Lower lobe of right lung (tissue), 2 donors: ENCODE measurements at regions not wholly inside any gene's neighbourhood (a gene's known extent, or its start where the extent isn't known, plus 50 kb on each side); places are given as distances from the start of the nearest gene placed in this dataset.
"Not testable (repeated sequence)": the region's sequence is repeated elsewhere in the genome, so short reads cannot be mapped to it uniquely, and the experiment has no call there.

Source experiments
- ATAC-seq, 2 donors: fragments of 200-7000 bp; cut with Tn5 transposase; one replicate each; pipeline ENCODE4 v1.9.1; 2020 to 2022; ENCODE audit warnings: mild to moderate bottlenecking in 2 of 2, moderate library complexity in 2 of 2
- DNase-seq: peaks from one replicate; pipeline ENCODE4 v3.0.0-alpha.2; 2020
- H3K27ac ChIP-seq: fragments of 200-600 bp; one replicate; pipeline ENCODE4 v1.8.0; 2022
- H3K27me3 ChIP-seq: fragments of 200-600 bp; one replicate; pipeline ENCODE4 v1.8.0; 2022; ENCODE audit warnings: low read depth
- H3K36me3 ChIP-seq: fragments of 200-600 bp; one replicate; pipeline ENCODE4 v1.8.0; 2022; ENCODE audit warnings: mild to moderate bottlenecking
- H3K4me1 ChIP-seq: fragments of 200-600 bp; one replicate; pipeline ENCODE4 v1.8.0; 2022
- H3K4me3 ChIP-seq: fragments of 200-600 bp; one replicate; pipeline ENCODE4 v1.8.0; 2022; ENCODE audit warnings: mild to moderate bottlenecking
- H3K9me3 ChIP-seq: fragments of 200-600 bp; one replicate; pipeline ENCODE4 v1.8.0; 2022
- intact Hi-C: fragments of 100-400 bp; cut with DNase I; formaldehyde crosslinking; loops from one replicate; pipeline ENCODE4 v1.11.0; 2022
- TF ChIP-seq, protein P1 (sequence below): fragments of 200-600 bp; IDR thresholded peaks from one replicate; pipeline ENCODE4 v1.8.0; 2022; ENCODE audit warnings: antibody characterized with exemption, mild to moderate bottlenecking
- donor health status: DM: no; HTN: yes; CAD: no; lungs with severe emphysema.

DNA sequence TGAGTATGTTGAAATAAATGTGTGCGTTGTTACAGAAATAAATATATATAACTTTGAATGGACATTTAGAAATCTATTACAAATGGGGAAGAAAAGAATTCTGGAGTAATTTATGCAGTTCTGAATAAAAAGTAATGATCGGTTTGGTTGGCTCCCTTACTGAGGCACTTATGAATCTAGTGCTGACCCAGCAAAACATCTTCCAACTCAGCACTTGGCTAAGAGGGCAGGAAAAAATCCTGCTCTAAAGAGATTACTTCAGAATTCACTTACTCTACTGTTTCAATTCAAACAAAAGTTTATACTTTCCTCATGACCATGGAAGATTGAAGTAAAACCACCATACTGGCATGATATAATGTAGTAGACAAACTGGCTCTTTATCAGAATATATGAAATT lies 123.9 kb upstream of the RXFP1 start:
- no peak for ATAC-seq
- intact Hi-C loops, result no loop called here
- Histone ChIP-seq H3K9me3 (no peaks in the 10 kb centered on the region), H3K27me3 (no peaks in the 10 kb centered on the region), H3K4me1 (no peaks in the 10 kb centered on the region), H3K27ac (no peak overlapping the region), H3K36me3 (no peaks in the 10 kb centered on the region), H3K4me3 (no peak overlapping the region)
- DNase-seq, result no peak
- TF ChIP-seq, protein P1, sequence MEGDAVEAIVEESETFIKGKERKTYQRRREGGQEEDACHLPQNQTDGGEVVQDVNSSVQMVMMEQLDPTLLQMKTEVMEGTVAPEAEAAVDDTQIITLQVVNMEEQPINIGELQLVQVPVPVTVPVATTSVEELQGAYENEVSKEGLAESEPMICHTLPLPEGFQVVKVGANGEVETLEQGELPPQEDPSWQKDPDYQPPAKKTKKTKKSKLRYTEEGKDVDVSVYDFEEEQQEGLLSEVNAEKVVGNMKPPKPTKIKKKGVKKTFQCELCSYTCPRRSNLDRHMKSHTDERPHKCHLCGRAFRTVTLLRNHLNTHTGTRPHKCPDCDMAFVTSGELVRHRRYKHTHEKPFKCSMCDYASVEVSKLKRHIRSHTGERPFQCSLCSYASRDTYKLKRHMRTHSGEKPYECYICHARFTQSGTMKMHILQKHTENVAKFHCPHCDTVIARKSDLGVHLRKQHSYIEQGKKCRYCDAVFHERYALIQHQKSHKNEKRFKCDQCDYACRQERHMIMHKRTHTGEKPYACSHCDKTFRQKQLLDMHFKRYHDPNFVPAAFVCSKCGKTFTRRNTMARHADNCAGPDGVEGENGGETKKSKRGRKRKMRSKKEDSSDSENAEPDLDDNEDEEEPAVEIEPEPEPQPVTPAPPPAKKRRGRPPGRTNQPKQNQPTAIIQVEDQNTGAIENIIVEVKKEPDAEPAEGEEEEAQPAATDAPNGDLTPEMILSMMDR, result no peak

DNA sequence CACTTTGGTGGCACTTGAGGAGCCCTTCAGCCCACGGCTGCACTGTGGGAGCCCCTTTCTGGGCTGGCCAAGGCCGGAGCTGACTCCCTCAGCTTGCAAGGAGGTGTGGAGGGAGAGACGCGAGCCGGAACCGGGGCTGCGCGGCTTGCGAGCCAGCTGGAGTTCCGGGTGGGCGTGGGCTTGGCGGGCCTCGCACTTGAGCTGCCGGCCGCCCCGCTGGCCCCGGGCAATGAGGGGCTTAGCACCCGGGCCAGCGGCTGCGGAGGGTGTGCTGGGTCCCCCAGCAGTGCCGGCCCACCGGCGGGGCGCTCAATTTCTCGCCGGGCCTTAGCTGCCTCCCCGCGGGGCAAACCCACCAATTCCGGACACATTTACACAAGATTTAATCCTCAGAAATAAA lies 113.7 kb upstream of the RXFP1 start:
- H3K27me3 ChIP-seq, H3K4me1 ChIP-seq, intact Hi-C loops, H3K36me3 ChIP-seq, H3K4me3 ChIP-seq, DNase-seq, H3K9me3 ChIP-seq, H3K27ac ChIP-seq, ATAC-seq: not testable (repeated sequence)

DNA sequence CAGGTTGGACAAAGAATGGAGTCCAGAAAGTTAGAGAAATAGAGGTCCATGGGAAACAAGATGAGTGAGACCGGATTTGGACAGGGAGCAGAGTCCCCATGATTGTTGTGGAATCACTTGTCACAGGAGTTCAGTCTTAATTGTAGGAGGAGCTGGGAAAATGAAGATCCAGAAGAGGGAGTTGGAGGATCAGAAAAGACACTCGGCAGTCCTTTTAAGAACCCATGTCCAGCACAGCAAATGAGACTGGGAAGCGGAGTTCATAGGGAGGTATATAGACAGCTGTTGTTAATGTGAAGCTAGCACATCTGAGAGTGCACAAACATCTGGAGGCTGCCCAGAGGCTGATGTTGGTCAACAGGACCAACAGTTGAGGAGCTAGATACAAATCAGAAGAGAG lies 111.4 kb upstream of the RXFP1 start:
- Histone ChIP-seq H3K9me3 (no peaks in the 10 kb centered on the region), H3K27me3 (no peaks in the 10 kb centered on the region), H3K36me3 (no peaks in the 10 kb centered on the region), H3K4me3 (no peak overlapping the region), H3K27ac (no peak overlapping the region), H3K4me1 (no peaks in the 10 kb centered on the region)
- TF ChIP-seq, protein P1, result no peak
- ATAC-seq (no peak), DNase-seq (no peak)
- intact Hi-C loops, result no loop called here

DNA sequence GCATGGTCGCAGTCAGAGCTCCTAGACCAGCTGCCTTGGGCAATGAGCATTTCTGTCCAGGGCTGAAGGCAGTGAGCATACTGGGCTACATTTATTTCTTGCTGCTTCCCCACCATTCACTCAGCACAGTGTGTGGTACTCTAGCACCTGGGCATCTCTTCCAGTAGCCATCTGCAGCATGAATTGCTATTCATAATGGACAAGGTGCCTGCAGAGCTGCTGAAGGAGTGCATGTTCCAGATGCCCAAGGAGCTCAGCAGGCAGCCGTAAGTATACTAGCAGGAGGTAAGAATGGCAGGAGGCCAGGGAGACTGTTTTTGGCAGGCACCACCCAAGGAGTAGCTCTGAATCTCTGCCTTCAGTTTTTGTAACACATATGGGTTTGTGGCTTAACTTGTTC lies 110.4 kb upstream of the RXFP1 start:
- Histone ChIP-seq H3K27me3 (no peaks in the 10 kb centered on the region), H3K4me3 (no peak overlapping the region), H3K4me1 (no peaks in the 10 kb centered on the region), H3K9me3 (no peaks in the 10 kb centered on the region), H3K36me3 (no peaks in the 10 kb centered on the region), H3K27ac (no peak overlapping the region)
- intact Hi-C loops, result no loop called here
- no peak for ATAC-seq
- TF ChIP-seq, protein P1, result no peak
- no peak for DNase-seq

DNA sequence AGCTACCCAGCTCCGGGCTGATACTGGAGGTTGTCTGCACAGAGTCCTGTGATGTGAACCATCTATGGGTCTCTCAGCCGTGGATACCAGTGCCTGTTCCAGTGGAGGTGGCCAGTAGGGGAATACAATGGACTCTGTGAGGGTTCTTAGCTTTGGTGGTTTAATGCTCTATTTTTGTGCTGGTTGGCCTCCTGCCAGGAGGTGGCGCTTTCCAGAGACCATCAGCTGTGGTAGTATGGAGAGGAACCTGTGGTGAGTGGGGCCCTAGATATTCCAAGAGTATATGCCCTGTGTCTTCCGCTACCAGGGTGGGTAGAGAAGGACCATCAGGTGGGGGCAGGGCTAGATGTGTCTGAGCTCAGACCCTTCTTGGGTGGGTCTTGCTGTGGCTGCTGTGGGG lies 103.0 kb upstream of the RXFP1 start:
- intact Hi-C loops, DNase-seq, ATAC-seq, H3K27ac ChIP-seq, H3K36me3 ChIP-seq, H3K4me1 ChIP-seq, H3K27me3 ChIP-seq, H3K4me3 ChIP-seq, H3K9me3 ChIP-seq: not testable (repeated sequence)

DNA sequence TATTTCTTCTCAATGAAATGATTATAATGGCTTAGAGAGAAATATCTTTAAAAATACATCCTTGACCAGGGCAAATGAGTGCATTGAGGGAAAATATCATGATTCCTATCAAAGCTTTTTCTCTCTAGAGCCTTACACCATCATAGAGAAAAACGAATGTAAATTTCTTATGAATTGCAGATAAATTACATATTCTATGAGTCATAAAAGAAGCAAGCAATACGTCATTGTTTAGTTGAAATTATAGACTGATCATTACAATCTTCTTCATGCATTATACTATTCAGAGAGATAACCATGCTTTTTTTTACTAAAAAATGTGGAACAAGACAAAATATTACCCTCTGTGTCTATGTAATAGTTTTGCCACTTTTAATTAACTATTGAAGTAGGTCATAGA lies 100.9 kb upstream of the RXFP1 start:
- H3K36me3 ChIP-seq, result no peaks in the 10 kb centered on the region
- TF ChIP-seq, protein P1, result no peak
- H3K27ac ChIP-seq, result no peak overlapping the region
- H3K4me1 ChIP-seq, result no peaks in the 10 kb centered on the region
- intact Hi-C loops, result no loop called here
- H3K4me3 ChIP-seq, result no peak overlapping the region
- H3K9me3 ChIP-seq, result no peaks in the 10 kb centered on the region
- H3K27me3 ChIP-seq, result no peaks in the 10 kb centered on the region
- DNase-seq, result no peak
- ATAC-seq, result no peak

DNA sequence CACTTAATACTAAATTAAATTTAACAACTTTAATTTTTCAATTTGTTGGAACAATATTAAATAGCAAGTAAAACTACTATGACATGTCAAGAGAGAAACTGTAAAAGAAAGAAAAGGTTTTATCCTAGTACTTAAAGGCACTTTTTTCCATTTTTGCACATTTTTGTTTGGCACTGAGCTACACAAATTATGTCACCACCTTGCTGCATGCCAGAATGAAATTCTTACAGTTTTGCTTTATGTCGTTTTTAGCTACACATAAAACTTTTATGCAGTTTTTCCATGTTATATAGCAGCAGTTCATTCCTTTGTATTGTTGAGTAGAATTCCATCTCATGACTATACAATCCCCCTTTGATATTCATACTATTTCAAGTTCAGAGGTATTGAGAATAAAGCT lies 99.1 kb upstream of the RXFP1 start:
- Histone ChIP-seq H3K27me3 (no peaks in the 10 kb centered on the region), H3K4me3 (no peak overlapping the region), H3K36me3 (no peaks in the 10 kb centered on the region), H3K4me1 (no peaks in the 10 kb centered on the region), H3K27ac (no peak overlapping the region), H3K9me3 (no peaks in the 10 kb centered on the region)
- DNase-seq (no peak), ATAC-seq (no peak)
- TF ChIP-seq, protein P1, result no peak
- intact Hi-C loops, result no loop called here
